GM12878 (cell line): ENCODE measurements at regions not wholly inside any gene's neighbourhood (a gene's known extent, or its start where the extent isn't known, plus 50 kb on each side); places are given as distances from the start of the nearest gene placed in this dataset.

Experiments used
- ATAC-seq: fragments of 200-7000 bp; cut with Tn5 transposase; 3 replicates; pipeline ENCODE4 v1.9.1; 2020; ENCODE audit warnings: mild to moderate bottlenecking, moderate library complexity
- BruUV-seq: library from RNA; stranded (reverse); fragments of 400-500 nt; replicated peaks from 2 replicates; lab custom pipeline; 2021; lab: Mats Ljungman, UMichigan
- CTCF ChIA-PET: fragments of 300-600 bp; sonication (Branson Sonifier 250); formaldehyde crosslinking; extraction: SDS; loops from one replicate; lab custom pipeline; 2021; ENCODE audit warnings: inconsistent platforms; lab: Yijun Ruan, JAX
- POLR2A ChIA-PET: fragments of 350-600 bp; formaldehyde crosslinking; extraction: SDS; loops from one replicate; lab custom pipeline; 2021; ENCODE audit warnings: inconsistent platforms; lab: Charles Lee
- RAD21 ChIA-PET: fragments of 300-600 bp; sonication (Branson Sonifier 250); formaldehyde crosslinking; loops from one replicate; lab custom pipeline; 2023; ENCODE audit warnings: antibody characterized with exemption; ENCODE audit not compliant: unreplicated experiment; lab: Charles Lee
- SMC1A ChIA-PET: fragments of 300-600 bp; sonication (Branson Sonifier 250); formaldehyde crosslinking; loops from one replicate; lab custom pipeline; 2023; ENCODE audit not compliant: unreplicated experiment, uncharacterized antibody; lab: Charles Lee
- DNase-seq: peaks from one replicate; pipeline ENCODE4 v3.0.0-alpha.2; 2011; ENCODE audit warnings: low read depth, low spot score
- FAIRE-seq: peaks from 3 replicates; lab custom pipeline; 2011; peaks lifted over from hg19 to GRCh38; lab: Jason Lieb, UNC
- H2AFZ ChIP-seq: 2 replicates; pipeline ENCODE4 v1.6.0; 2011; ENCODE audit warnings: low read depth, low read length, control low read depth; ENCODE audit not compliant: control insufficient read depth
- H3K27ac ChIP-seq: 2 replicates; pipeline ENCODE4 v1.5.1; 2011; ENCODE audit warnings: control low read depth; ENCODE audit not compliant: control insufficient read depth, insufficient read depth
- H3K27me3 ChIP-seq, 2 experiments: replicated peaks in 1 of 2; 2 replicates each; pipeline versions ENCODE4 v1.6.0 to v1.6.1; 2011; ENCODE audit warnings: low read length in 1 of 2; ENCODE audit not compliant: control insufficient read depth in 2 of 2, insufficient read depth in 2 of 2
- H3K36me3 ChIP-seq, 2 experiments: 2 replicates each; pipeline ENCODE4 v1.5.1; 2011; ENCODE audit warnings: low read length in 1 of 2; ENCODE audit not compliant: control insufficient read depth in 2 of 2, insufficient read depth in 2 of 2
- H3K4me1 ChIP-seq: 2 replicates; pipeline ENCODE4 v1.6.1; 2011; ENCODE audit warnings: mild to moderate bottlenecking, low read length, moderate library complexity, mixed read lengths; ENCODE audit not compliant: control insufficient read depth, insufficient read depth
- H3K4me2 ChIP-seq: 2 replicates; pipeline ENCODE4 v1.6.0; 2011; ENCODE audit warnings: control low read depth; ENCODE audit not compliant: control insufficient read depth, insufficient read depth
- H3K4me3 ChIP-seq: fragments of 200-600 bp; sonication (generic); 2 replicates; pipeline ENCODE4 v1.5.1; 2016
- H3K79me2 ChIP-seq: 2 replicates; pipeline ENCODE4 v1.6.0; 2011; ENCODE audit warnings: low read length; ENCODE audit not compliant: control insufficient read depth, insufficient read depth
- H3K9ac ChIP-seq: 2 replicates; pipeline ENCODE4 v1.8.0; 2011; ENCODE audit warnings: low read length, control low read depth, mixed read lengths; ENCODE audit not compliant: control insufficient read depth, insufficient read depth
- H3K9me3 ChIP-seq: replicated peaks from 3 replicates; pipeline ENCODE4 v1.5.1; 2011; ENCODE audit warnings: mild to moderate bottlenecking, low read length; ENCODE audit not compliant: control insufficient read depth, insufficient read depth
- H4K20me1 ChIP-seq: 2 replicates; pipeline ENCODE4 v1.6.0; 2011; ENCODE audit not compliant: control insufficient read depth, insufficient read depth
- WRNIP1 ChIP-seq: IDR thresholded peaks from 2 replicates; pipeline ENCODE4 v1.6.1; 2011; ENCODE audit warnings: low read depth, low read length, improper control_type of control experiment, borderline replicate concordance
- ZNF207 ChIP-seq: fragments of 450-650 bp; IDR thresholded peaks from 2 replicates; pipeline ENCODE4 v1.6.1; 2014; ENCODE audit warnings: antibody characterized with exemption, mild to moderate bottlenecking, borderline replicate concordance
- ZNF622 ChIP-seq: fragments of 450-650 bp; IDR thresholded peaks from 2 replicates; pipeline ENCODE4 v1.6.1; 2017; ENCODE audit warnings: mild to moderate bottlenecking, inconsistent platforms
- WGBS: methylation state at CpG from one replicate; pipeline ENCODE4 v1.1.6; 2016; ENCODE audit warnings: low lambda C conversion rate; ENCODE audit not compliant: insufficient replicate concordance, insufficient coverage; ENCODE audit errors: missing lambda C conversion rate; 5-methylcytosine and 5-hydroxymethylcytosine counted together
- in situ Hi-C: fragments of 300-500 bp; cut with MboI; formaldehyde crosslinking; loops from 9 replicates; pipeline ENCODE4 v1.14.3; 2018; ENCODE audit warnings: mixed read lengths
- intact Hi-C: fragments of 100-400 bp; cut with micrococcal nuclease; formaldehyde crosslinking; loops from one replicate; pipeline ENCODE4 v1.14.2; 2022; ENCODE audit not compliant: unreplicated experiment
- TF ChIP-seq, protein P1 (sequence below), 3 experiments: IDR thresholded peaks in 2 of 3; conservative IDR thresholded peaks in 1 of 3; 2 replicates each; pipeline ENCODE4 v1.5.1; 2011; ENCODE audit warnings: low read depth in 3 of 3, low read length in 3 of 3, mild to moderate bottlenecking in 3 of 3, control low read depth in 2 of 3, moderate library complexity in 2 of 3, inconsistent platforms in 1 of 3, mixed read lengths in 1 of 3; ENCODE audit not compliant: control insufficient read depth in 2 of 3, insufficient read depth in 1 of 3; ENCODE audit errors: extremely low read depth in 1 of 3
- TF ChIP-seq, protein P2 (sequence below): fragments of 450-650 bp; IDR thresholded peaks from 2 replicates; pipeline ENCODE4 v1.6.1; 2017; ENCODE audit warnings: mild to moderate bottlenecking, low read depth, inconsistent platforms; ENCODE audit not compliant: poor library complexity, severe bottlenecking

DNA sequence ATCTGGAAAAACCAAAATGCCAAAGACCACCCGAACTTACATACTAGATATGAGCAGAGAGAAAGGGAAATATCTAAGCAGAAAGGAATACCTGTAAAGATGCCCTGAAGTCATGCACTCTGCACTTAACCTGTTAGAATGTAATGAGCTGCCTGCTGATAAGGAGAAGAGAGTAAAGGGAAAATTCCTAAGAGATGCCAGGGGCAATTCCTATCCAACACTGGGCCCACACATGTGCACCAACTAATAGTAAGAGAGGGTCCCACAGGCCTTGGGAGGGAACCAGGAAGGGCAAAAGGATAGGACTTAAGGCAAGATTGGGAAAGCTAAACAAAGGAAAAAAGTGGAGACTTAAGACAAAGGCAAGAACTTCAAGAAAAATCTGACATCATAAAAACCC lies 189.5 kb downstream of the NSUN3 start:
- in situ Hi-C loops, result no loop called here
- SMC1A ChIA-PET, result no interaction called here
- Histone ChIP-seq H3K4me3 (no peak overlapping the region), H3K27me3 (no peaks in the 10 kb centered on the region), H3K4me2 (no peak overlapping the region)
- BruUV-seq, result no TSS peak
- DNase-seq (no peak), ATAC-seq (no peak)
- no peak for TF ChIP-seq ZNF207
- TF ChIP-seq, protein P1, sequence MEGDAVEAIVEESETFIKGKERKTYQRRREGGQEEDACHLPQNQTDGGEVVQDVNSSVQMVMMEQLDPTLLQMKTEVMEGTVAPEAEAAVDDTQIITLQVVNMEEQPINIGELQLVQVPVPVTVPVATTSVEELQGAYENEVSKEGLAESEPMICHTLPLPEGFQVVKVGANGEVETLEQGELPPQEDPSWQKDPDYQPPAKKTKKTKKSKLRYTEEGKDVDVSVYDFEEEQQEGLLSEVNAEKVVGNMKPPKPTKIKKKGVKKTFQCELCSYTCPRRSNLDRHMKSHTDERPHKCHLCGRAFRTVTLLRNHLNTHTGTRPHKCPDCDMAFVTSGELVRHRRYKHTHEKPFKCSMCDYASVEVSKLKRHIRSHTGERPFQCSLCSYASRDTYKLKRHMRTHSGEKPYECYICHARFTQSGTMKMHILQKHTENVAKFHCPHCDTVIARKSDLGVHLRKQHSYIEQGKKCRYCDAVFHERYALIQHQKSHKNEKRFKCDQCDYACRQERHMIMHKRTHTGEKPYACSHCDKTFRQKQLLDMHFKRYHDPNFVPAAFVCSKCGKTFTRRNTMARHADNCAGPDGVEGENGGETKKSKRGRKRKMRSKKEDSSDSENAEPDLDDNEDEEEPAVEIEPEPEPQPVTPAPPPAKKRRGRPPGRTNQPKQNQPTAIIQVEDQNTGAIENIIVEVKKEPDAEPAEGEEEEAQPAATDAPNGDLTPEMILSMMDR (IDR thresholded peaks at IDR 0.05 in 2 of 3, conservative IDR thresholded peaks at IDR 0.05 in 1 of 3; ENCODE audit: control insufficient read depth in 2 of 3, extremely low read depth in 1 of 3, insufficient read depth in 1 of 3, low read depth in 3 of 3, low read length in 3 of 3), result no peak
- no peak for TF ChIP-seq WRNIP1
- TF ChIP-seq ZNF622, result no peak
- TF ChIP-seq, protein P2, sequence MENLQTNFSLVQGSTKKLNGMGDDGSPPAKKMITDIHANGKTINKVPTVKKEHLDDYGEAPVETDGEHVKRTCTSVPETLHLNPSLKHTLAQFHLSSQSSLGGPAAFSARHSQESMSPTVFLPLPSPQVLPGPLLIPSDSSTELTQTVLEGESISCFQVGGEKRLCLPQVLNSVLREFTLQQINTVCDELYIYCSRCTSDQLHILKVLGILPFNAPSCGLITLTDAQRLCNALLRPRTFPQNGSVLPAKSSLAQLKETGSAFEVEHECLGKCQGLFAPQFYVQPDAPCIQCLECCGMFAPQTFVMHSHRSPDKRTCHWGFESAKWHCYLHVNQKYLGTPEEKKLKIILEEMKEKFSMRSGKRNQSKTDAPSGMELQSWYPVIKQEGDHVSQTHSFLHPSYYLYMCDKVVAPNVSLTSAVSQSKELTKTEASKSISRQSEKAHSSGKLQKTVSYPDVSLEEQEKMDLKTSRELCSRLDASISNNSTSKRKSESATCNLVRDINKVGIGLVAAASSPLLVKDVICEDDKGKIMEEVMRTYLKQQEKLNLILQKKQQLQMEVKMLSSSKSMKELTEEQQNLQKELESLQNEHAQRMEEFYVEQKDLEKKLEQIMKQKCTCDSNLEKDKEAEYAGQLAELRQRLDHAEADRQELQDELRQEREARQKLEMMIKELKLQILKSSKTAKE, result no peak
- TF ChIP-seq, all 136 proteins: peak for 0
- Histone ChIP-seq H3K27ac (no peak overlapping the region), H3K36me3 (no peaks in the 10 kb centered on the region), H4K20me1 (no peaks in the 10 kb centered on the region), H3K79me2 (no peaks in the 10 kb centered on the region), H3K9me3 (no peaks in the 10 kb centered on the region), H3K4me1 (no peaks in the 10 kb centered on the region), H2AFZ (no peak overlapping the region), H3K9ac (no peak overlapping the region)
- FAIRE-seq, result no peak
- intact Hi-C loops, result no loop called here
- CTCF ChIA-PET, result no interaction called here
- RAD21 ChIA-PET, result no interaction called here
- 0% methylated on average over 1 of the region's 1 CpG for WGBS
- POLR2A ChIA-PET, result no interaction called here
